NCI-H748 (cell line): ENCODE measurements at regions not wholly inside any gene's neighbourhood (a gene's known extent, or its start where the extent isn't known, plus 50 kb on each side); places are given as distances from the start of the nearest gene placed in this dataset.

ENCODE experiments used
- DNase-seq: peaks from one replicate; lab custom pipeline; 2025; ENCODE audit not compliant: unreplicated experiment; lab: John Stamatoyannopoulos, UW

DNA sequence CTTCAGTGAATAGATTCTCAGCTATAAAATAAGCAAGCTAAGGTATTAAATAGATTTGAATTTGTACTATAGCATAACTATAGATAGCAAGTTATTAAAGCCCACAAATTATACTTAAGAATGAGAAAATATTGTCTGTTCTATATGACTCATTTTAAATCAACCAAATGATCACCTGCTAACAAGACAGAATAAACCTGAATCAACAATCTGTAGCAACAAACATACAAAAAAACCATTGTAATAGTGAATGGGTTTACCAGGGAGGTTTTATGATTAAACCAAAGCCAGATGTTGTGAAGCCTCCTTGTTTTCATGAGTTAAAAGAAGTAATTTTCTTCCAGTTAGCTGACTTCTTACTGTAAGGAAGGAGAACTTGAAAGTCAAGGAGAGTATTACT lies 71.9 kb upstream of the HTR1B start:
- DNase-seq: no peak

DNA sequence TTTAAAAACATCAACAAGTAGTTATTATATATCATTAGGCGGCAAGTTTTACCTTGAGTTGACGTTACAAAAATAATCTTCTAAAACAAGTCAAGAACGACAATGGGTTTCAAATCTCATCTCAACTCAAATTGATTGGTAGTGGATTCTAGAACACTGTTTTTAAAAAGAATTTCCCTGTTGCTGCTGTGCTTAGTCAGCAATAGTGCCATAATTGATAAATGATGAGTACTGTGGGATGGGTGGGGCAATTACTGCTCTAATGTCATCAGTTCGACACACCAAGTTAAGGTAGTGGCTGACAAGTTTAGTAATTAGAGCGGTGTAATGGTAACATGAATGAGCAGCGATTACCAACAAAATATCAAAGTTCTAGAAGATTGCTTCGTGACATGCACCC lies 73.4 kb upstream of the HTR1B start:
- DNase-seq: no peak

DNA sequence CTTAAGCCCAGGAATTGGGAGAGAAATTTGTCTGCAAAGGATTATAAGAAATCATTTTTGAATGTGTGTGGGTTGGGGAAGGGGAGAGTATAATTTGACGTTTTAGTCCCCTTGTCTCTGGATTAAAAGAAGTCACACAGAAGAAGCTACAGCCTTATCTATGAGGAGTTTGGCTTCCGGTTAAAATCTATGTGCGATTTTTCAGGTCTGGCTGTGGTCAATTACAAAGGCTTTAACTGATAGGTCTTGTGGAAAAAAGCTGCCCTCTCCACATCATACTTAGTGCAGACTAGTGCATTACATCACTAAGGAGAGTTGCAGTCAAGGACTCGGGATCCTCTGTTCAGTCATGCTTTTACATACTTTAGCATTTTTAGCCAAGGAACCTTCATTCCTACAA lies 80.3 kb upstream of the HTR1B start:
- no peak for DNase-seq

DNA sequence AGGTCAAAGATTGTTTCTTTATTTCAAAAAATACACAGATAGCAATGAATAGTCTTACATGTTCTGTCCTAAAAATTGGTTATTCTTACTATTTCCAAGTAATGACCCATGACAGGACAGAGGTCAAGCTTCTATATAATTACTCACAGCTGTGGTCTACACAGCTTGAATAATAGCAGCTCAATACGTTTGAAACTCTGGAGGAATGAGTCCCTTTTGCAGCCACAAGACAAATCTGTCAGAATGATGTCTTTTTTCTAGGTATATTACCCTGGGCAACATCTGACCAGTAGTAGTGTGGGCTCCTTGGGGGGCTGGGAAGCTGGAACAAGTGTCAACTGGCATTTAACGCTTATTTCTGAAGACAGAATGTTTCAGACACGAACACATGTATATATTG lies 84.9 kb upstream of the HTR1B start:
- no peak for DNase-seq

DNA sequence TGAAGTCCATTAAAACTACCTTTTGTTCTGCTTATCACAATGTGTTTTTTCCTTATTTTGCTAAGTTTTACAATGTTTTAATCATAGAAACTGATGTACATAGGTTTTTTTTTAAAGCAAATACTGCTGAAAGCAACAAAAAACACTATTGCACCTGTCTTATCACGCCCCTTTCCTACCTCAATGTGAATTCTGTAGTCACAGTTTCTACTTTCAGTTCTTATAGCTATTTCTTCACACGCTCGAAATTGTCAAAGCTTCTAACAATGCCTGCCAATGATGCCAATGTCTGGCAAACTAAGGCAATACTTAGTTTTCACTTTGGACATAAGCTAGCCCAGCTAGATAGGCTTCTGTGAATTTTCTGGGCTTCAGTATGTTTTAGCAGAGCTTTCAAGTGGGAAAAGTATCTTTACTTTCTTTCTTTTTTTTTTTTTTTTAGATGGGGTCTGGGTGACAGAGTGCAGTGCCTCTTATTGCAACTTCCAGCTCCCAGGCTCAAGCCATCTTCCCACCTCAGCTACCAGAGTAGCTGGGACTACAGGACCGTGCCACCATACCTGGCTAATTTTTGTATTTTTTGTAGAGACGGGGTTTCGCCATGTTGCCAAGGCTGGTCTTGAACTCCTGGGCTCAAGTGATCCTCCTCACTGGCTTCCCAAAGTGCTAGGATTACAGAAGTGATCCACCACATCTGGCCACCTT lies 85.5 kb upstream of the HTR1B start:
- no peak for DNase-seq

DNA sequence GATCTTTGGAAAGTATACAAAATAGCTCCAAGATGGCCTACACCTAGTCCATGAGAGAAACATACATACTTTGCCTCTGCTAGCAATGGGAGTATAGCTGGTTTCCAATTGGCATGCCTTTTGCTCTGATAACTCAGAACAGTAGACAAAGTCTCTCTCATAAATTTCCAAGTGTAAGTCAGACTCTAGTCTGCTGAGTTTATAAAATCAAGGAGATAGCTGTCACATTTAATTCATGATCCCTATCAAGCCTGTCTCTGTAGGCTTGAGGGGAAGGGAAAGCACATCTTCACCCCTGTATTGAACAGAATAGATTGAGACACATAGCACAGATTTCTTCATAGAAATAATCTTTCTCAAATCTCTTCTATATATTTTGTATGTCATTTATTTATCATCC lies 87.8 kb upstream of the HTR1B start:
- DNase-seq: no peak

DNA sequence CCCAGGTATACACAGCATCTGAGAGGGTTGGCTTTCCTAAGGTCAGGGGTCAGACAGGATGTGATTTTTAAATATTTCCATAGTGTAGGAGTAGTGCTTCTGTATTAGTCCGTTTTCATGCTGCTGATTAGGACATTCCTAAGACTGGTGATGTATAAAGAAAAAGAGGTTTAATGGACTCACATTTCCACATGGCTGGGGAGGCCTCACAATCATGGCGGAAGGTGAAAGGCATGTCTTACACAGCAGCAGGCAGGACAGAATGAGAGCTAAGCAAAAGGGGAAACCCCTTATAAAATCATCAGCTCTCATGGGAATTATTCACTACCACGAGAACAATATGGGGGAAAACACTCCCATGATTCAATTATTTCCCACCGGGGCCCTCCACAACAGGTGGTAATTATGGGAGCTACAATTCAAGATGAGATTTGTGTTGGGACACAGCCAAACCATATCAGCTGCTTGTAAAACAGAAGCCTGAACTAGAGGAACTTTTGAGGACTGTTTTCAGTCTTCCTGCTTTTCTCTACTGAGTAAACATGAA lies 91.0 kb upstream of the MEI4 start:
- peak; percentile 70 for DNase-seq

DNA sequence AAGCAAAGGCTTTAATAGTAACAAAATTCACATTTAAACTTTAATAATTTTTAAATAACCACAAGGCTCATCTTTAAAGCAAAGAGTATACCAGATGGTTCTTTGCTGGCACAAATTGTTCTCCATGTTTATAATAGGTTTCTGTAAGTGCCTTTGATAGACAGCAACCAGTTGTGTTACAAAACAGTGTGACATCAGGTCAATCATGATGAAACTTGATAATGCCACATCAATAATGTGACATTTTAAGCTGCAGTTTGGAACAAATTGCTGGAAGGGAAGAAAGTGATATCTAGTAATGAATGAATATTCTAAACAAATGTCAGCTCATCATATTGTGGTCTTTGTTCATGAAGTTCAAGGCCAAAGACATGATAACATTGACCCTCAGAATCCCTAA lies 87.5 kb upstream of the MEI4 start:
- peak; percentile 31 for DNase-seq

DNA sequence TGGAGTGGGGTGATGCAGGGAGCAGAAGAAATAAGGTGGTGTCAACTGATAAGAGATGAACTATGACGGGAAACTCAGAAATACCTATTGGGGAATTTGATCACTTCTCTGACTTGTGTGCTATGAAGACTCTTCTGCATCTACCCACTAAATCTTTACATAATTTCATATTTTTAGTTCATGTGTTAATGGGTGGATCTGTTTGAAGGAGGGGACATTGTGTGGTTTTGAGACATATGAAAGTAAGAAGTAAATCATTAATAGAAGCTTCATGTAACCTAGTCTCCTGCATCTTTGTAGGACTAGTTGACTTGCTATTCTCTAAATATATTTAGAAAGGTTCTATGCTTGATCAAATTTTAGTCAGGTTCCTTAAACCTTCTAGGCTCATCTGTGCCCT lies 86.6 kb upstream of the MEI4 start:
- DNase-seq: no peak

DNA sequence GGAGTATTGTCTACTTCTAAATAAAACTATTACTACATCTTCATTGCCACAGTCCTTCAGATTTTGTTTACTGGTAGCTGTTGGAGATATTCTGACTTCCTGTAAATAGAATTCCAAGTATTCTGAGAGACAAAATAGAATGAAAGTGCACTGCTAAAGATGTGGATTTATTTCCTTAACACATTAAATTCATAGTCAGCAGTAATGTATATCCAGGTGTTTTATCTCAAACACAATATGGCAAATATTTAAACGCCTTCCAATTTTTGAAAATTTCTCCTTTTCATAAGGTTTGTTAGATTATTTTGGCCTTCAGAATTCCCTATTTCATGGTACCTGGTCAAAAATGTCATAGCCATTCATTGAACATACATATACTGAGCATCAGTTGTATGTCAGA lies 84.3 kb upstream of the MEI4 start:
- DNase-seq: no peak

DNA sequence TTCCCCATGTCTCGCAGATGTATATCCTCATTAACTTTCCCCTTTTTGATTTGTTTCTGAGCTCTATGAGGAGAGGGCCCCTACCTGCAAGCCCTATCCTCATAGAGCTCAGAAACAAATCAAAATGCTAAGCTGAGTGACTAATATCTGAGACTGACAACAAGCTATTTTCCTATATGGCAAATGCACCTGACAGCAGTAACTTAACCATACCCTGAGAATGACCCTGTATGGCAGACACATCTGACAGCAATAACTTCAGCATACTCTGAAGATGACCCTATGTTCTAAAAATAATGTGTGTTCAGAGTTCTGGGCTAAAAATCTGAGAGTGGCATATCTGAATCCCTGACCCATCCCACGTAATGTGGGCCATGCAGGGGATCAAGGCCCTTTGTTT lies 79.0 kb upstream of the MEI4 start:
- no peak for DNase-seq

DNA sequence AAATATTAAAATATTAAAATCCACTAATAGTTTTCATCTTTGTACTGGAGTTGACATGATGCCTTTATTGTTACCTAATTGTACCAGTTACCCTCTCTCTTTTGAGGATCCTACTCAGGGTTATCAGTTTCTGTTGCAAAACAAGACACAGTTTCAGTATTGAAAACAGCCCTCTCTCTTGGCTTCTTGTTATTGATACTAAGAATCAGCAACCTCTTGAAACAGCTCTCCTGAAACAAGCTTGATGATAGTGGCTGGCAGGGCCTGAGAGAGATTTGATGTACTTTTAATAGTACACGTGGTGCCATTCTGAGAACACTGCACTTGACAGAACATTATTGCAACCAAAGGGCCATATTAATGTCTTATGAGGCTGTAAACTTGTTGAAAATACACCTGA lies 64.9 kb upstream of the MEI4 start:
- DNase-seq: no peak
